Small intestine (tissue), 7 donors: ENCODE measurements at regions not wholly inside any gene's neighbourhood (a gene's known extent, or its start where the extent isn't known, plus 50 kb on each side); places are given as distances from the start of the nearest gene placed in this dataset.

Experiments
- DNase-seq, 2 donors: peaks; one replicate each; pipeline versions ENCODE4 v3.0.0 to v3.0.0-alpha.2; 2013
- FAIRE-seq: peaks from 2 replicates; lab custom pipeline; 2012; peaks lifted over from hg19 to GRCh38; lab: Jason Lieb, UNC
- H3K27ac ChIP-seq, 3 donors: one replicate each; pipeline ENCODE4 v1.5.1; 2013; ENCODE audit warnings: low read length in 2 of 3, mild to moderate bottlenecking in 2 of 3, control low read depth in 1 of 3, inconsistent platforms in 1 of 3, low read depth in 1 of 3, moderate library complexity in 1 of 3
- H3K27me3 ChIP-seq, 3 donors: one replicate each; pipeline ENCODE4 v1.6.1; 2013; ENCODE audit warnings: low read length in 3 of 3, inconsistent platforms in 1 of 3; ENCODE audit not compliant: control insufficient read depth in 3 of 3, insufficient read depth in 3 of 3
- H3K36me3 ChIP-seq, 3 donors: one replicate each; pipeline ENCODE4 v1.6.1; 2013; ENCODE audit warnings: low read length in 3 of 3, inconsistent platforms in 1 of 3, low read depth in 1 of 3, mild to moderate bottlenecking in 1 of 3, moderate library complexity in 1 of 3; ENCODE audit not compliant: control insufficient read depth in 3 of 3, insufficient read depth in 2 of 3
- H3K4me1 ChIP-seq, 3 donors: one replicate each; pipeline ENCODE4 v1.6.1; 2013; ENCODE audit warnings: low read length in 2 of 3, inconsistent platforms in 1 of 3, low read depth in 1 of 3, mild to moderate bottlenecking in 1 of 3, moderate library complexity in 1 of 3; ENCODE audit not compliant: control insufficient read depth in 3 of 3, insufficient read depth in 2 of 3
- H3K4me3 ChIP-seq, 3 donors: one replicate each; pipeline ENCODE4 v1.5.1; 2013; ENCODE audit warnings: low read length in 3 of 3, control low read depth in 1 of 3, inconsistent platforms in 1 of 3, low read depth in 1 of 3, mild to moderate bottlenecking in 1 of 3, moderate library complexity in 1 of 3
- H3K9me3 ChIP-seq, 2 donors: one replicate each; pipeline ENCODE4 v1.6.1; 2013; ENCODE audit warnings: low read depth in 1 of 2, low read length in 1 of 2; ENCODE audit not compliant: control insufficient read depth in 2 of 2, insufficient read depth in 1 of 2
- WGBS, 3 donors: extraction: QIAGEN DNeasy Blood & Tissue Kit; methylation state at CpG; one replicate each; pipeline ENCODE4 v1.1.7; 2013; 5-methylcytosine and 5-hydroxymethylcytosine counted together
- donor health status: healthy with polysubstance abuse.
- donor health status: control.
- donor health status: control.
- donor health status: Bipolar disorder and iron deficiency.
- donor health status: healthy.

DNA sequence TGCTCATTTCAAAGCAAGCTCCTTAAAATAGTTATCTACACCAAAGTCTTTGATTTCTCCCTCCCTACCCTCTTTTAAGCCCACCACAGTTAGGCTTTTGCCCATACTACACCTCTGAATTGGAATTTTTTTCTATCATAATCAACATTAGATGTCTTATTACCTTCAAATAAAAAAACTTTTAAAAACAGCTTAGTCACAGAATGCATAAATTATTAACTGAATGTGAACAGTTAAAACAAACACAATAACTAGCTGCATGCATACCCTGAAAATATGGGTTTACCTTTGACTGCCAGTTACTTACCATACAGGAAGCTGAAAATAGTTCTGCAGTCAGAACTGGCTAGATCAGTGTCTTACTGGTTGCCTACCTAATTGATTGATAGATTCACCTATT is 210.9 kb downstream of the TGFB2 start:
- Histone ChIP-seq H3K4me3 (no peak overlapping the region), H3K9me3 (no peaks in the 10 kb centered on the region), H3K27ac (no peak overlapping the region), H3K4me1 (no peaks in the 10 kb centered on the region), H3K27me3 (no peaks in the 10 kb centered on the region), H3K36me3 (no peaks in the 10 kb centered on the region)
- DNase-seq, result no peak
- FAIRE-seq, result no peak

DNA sequence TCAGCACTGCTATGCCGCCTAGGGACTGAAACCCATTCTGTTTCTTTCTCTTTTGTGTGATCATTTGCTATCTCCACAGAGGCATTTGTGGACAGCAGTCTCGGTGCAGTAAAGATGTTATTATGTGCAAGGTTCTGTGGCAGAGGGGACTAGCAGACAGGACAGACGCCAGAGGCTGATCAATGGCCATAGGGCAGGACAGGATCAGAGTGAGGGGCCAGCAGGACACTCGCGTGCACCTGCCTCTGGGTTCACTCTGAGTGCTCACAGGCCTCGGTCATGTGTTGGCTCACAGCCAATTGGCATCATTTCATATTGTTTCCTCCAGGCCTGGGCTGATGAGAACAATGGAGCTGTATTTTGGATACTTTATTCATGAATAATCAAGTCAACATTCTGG is 212.6 kb downstream of the TGFB2 start:
- Histone ChIP-seq H3K9me3 (no peaks in the 10 kb centered on the region), H3K27me3 (no peaks in the 10 kb centered on the region), H3K36me3 (no peaks in the 10 kb centered on the region), H3K4me3 (no peak overlapping the region), H3K4me1 (no peaks in the 10 kb centered on the region), H3K27ac (no peak overlapping the region)
- peak; percentile 2 to 23 for DNase-seq
- FAIRE-seq, result no peak
- 16 to 43% (median 29%) methylated on average over 6 of the region's 6 CpGs for WGBS, 3 donors

DNA sequence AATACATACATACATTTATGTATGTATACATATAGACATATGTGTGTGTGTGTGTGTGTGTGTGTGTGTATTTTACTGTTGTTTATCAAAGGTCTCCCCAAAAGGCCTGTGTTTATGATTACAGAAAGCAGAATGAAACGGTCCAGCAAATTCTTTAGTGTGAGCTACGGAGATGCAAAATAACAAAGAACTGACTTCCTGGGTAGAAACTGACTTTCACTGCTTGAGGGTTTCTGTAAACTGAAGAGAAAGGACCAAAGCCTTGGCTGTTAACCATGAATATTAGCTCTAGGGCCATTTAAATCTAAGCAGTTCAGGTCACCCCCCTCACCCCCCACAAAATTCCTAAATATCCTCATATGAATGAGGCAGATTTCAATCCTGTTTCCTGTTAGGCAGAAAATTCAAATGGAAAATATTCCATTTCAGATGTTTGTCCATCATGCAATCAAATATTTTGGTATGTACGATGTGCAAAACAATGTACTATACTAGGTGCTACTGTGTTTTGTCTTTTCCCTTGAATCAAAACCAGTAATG is 213.2 kb downstream of the TGFB2 start:
- Histone ChIP-seq H3K9me3 (no peaks in the 10 kb centered on the region), H3K27ac (no peak overlapping the region), H3K27me3 (no peaks in the 10 kb centered on the region), H3K4me3 (no peak overlapping the region), H3K36me3 (no peaks in the 10 kb centered on the region), H3K4me1 (no peaks in the 10 kb centered on the region)
- no peak for FAIRE-seq
- 66 to 77% (median 71%) methylated on average over 3 of the region's 3 CpGs for WGBS, 3 donors
- DNase-seq, result no peak

DNA sequence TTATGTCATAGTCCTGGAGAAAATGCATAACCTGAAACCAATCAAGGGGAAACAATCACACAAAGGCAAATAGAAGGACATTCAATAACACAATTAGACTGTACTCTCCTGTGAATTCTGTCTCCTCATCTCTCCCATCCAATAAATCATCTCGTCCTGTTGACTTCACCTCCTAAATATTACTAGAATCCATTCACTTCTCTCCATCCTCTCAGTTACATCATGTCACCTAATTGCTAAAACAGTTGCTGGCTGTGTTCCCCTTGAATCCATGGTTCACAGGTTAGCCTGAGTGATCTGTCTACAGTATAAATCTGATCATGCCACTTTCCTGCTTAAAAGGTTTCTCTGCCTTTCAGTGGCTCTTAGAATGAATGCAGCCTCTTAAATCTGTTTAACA is 220.2 kb downstream of the TGFB2 start:
- DNase-seq, result no peak
- Histone ChIP-seq H3K4me1 (no peaks in the 10 kb centered on the region), H3K27ac (no peak overlapping the region), H3K36me3 (no peaks in the 10 kb centered on the region), H3K9me3 (no peaks in the 10 kb centered on the region), H3K27me3 (no peaks in the 10 kb centered on the region), H3K4me3 (no peak overlapping the region)
- FAIRE-seq, result no peak
- WGBS, 3 donors, result 32 to 75% (median 65%) methylated on average over 1 of the region's 1 CpG

DNA sequence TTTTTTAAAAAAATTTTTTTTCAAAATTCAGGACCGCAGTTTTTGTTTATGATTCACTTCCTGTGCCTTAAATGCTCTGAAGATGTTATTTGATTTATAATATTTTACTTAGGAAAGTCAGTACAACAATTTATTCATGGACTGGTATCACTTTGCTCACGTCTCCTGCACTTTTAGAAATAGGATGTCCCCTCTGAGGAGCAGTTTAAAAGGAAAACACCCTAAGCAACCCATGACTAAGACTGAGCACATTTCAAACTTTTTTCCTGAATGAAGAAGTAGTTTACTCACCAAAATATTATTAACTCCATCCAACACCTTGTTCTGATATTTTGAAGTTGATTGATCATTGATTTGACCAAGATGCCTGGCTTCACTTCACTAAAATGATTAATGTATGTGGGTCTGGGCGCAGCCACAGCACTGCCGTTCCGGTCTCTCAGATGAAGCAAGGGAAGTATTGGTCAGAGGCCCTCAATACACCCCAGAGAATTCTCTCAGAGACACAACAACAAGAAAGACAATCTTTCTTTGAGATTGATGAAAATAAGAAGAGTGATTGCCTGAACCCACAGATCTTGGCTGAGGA is 223.9 kb downstream of the TGFB2 start:
- 75 to 90% (median 78%) methylated on average over 5 of the region's 5 CpGs for WGBS, 3 donors
- H3K9me3 ChIP-seq, result no peaks in the 10 kb centered on the region
- FAIRE-seq, result no peak

DNA sequence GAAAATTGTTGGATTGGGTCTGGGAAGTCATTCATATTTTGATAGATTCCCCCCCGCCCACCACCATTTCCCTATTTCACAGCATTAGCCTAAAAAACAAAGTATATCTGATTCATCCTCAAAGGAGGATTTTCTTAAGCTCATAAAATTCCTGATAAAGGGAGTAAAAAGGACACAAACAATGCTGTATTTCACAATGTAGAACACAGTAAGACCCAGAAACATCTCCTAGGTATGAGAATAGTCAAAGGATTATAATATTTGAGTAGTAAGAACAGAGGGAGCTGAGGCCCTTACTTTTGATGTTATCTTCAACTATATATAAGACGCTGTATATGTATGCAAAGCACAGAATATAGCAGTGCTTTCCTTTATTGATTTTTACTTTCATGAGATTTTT is 225.3 kb downstream of the TGFB2 start:
- Histone ChIP-seq H3K4me1 (no peaks in the 10 kb centered on the region), H3K36me3 (no peaks in the 10 kb centered on the region), H3K27me3 (no peaks in the 10 kb centered on the region), H3K4me3 (no peak overlapping the region), H3K27ac (no peak overlapping the region), H3K9me3 (no peaks in the 10 kb centered on the region)
- FAIRE-seq, result no peak
- 68 to 87% (median 84%) methylated on average over 2 of the region's 2 CpGs for WGBS, 3 donors
- DNase-seq, result no peak

More for the DNA sequence above, 223.9 kb downstream of the TGFB2 start:
- no peaks in the 10 kb centered on the region for H3K36me3 ChIP-seq
- H3K4me1 ChIP-seq, result no peaks in the 10 kb centered on the region
- H3K27ac ChIP-seq, result no peak overlapping the region
- no peak for DNase-seq
- H3K27me3 ChIP-seq, result no peaks in the 10 kb centered on the region
- H3K4me3 ChIP-seq, result no peak overlapping the region

DNA sequence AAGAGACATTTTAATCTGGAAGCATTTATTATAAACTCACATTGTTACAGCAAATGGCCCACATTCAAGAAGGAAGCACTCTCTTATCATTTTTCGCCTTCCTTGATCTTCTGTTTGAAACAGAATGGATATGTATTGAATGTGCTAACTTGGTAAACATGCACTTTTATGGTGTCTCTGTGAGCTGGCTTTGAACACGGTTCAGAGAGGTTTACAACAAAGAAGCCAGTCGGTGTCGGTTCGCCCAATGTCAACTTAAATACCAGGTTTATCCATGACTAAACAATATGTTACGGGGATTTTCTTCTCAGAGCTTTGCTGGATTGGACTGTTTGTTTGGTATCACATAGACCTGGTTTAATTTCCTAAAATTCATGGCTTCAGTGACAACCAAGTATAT is 226.4 kb downstream of the TGFB2 start:
- H3K27me3 ChIP-seq, result no peaks in the 10 kb centered on the region
- DNase-seq (no peak), FAIRE-seq (no peak)
- H3K9me3 ChIP-seq, result no peaks in the 10 kb centered on the region
- H3K4me3 ChIP-seq, result no peak overlapping the region
- WGBS, 3 donors, result 57 to 71% (median 70%) methylated on average over 6 of the region's 6 CpGs
- H3K27ac ChIP-seq, result no peak overlapping the region
- H3K4me1 ChIP-seq, result no peaks in the 10 kb centered on the region
- no peaks in the 10 kb centered on the region for H3K36me3 ChIP-seq

DNA sequence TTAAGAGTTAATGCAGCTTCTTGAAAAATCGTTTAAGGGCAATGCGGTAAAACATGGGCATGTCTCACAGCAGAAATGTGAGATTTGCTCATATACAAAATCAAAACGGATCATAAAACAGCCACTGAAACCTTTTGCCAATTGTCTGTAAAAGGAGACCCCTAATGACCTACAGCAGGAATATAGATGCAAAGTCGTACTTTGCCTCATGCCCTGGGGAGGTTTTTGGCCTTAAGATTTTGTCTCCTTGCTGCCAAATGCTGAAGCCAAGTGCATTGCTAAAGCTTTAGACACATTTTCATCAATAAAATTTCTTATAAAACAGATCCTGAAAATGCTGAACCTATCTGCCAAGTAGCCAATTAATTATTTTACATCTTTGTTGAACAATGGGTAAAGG is 226.9 kb downstream of the TGFB2 start:
- Histone ChIP-seq H3K27ac (no peak overlapping the region), H3K36me3 (no peaks in the 10 kb centered on the region), H3K4me3 (no peak overlapping the region), H3K9me3 (no peaks in the 10 kb centered on the region), H3K27me3 (no peaks in the 10 kb centered on the region), H3K4me1 (no peaks in the 10 kb centered on the region)
- WGBS, 3 donors, result 76 to 83% (median 80%) methylated on average over 4 of the region's 4 CpGs
- no peak for FAIRE-seq
- no peak for DNase-seq

DNA sequence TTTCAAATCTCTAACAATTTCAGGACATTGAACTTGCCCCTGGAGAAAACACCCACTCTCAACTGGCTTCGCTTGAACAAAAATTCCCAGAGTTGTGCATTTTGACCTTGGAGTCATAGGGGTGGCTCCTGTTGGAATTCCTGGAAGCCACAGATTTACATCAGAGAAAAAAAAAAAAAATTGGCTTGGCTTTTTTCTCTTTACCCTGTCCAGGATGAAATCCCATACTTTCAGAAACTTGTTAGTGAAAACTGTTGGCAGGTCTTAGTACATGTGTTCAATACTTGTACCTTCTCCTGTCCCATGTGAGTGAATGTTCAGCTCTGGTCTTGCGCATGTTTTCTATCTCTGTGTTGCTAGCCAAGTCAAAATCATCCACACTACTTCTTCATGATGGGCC is 228.8 kb downstream of the TGFB2 start:
- Histone ChIP-seq H3K4me3 (no peak overlapping the region), H3K4me1 (no peaks in the 10 kb centered on the region), H3K9me3 (no peaks in the 10 kb centered on the region), H3K27ac (no peak overlapping the region), H3K27me3 (no peaks in the 10 kb centered on the region), H3K36me3 (no peaks in the 10 kb centered on the region)
- 86 to 90% (median 90%) methylated on average over 2 of the region's 2 CpGs for WGBS, 3 donors
- no peak for FAIRE-seq
- DNase-seq, result no peak
